UCSD-AML1 (cell line): ENCODE measurements at regions not wholly inside any gene's neighbourhood (a gene's known extent, or its start where the extent isn't known, plus 50 kb on each side); places are given as distances from the start of the nearest gene placed in this dataset.

Experiments used
- DNase-seq: peaks from one replicate; lab custom pipeline; 2025; ENCODE audit not compliant: unreplicated experiment; lab: John Stamatoyannopoulos, UW

GRCh38 chr6:14676977-14677781 lies 559.6 kb downstream of the CD83 start:
- DNase-seq, result no peak

GRCh38 chr6:14681699-14682487 lies 564.0 kb upstream of the JARID2 start:
- DNase-seq, result no peak

DNA sequence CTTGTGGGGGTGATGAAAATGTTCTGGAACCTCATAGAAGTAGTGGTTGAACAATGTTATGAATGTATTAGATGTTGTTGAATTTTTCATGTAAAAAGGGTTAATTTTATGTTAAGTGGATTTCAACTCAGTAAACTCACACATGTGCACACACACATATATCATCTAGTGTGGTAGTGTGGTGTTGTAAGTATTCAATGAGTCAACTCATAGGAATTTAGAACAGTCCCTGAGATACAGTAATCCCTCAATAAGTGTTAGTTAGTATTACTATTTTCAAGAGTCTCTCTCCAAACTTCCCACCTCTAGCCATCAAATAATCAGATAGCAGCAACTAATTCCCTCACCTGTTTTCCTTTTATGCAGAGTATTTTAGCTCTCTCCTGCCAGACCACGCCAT lies 563.1 kb upstream of the JARID2 start:
- no peak for DNase-seq

GRCh38 chr6:14689639-14690038 lies 556.2 kb upstream of the JARID2 start:
- DNase-seq, result no peak

DNA sequence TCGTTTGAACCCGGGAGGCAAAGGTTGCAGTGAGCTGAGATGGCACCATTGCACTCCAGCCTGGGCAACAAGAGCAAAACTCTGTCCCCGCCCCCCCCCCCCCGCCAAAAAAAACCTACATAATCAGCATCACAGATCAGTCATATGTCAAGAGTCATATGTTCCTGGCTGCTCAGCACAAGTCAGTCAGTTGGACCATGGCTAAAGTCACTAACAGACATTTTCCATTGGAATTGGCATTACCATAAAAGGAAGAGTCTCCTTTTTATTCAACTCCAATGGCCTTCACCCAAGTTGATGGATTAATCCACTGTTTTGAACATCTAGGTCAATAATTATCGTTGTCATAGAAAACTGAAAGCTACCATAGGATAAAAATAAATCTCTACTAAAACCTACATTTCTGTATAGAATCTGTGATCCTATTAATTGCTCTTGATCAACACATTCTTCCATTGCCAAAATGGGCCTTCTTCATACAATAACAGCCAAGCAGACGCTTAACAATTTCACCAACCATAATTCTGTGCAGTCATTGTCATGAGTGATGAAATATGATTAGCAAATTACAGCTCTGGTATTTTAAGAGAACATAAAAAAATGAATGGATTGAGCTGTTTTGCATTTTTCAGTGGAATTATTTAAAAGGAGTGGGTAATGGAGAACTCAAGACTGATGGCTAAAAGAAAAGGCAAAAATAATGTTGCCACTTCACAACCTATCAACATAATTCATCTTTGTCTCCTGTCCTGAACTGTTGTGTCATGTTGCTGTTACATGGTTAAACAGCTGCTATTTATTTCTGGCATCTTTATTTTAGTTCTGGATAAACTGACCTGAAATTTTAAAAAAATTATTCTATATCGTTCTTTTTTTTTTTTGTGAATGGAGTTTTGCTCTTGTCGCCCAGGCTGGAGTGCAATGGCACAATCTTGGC lies 555.5 kb upstream of the JARID2 start:
- no peak for DNase-seq

- no peak for DNase-seq
These were observed 553.7 kb upstream of the JARID2 start for GRCh38 chr6:14692208-14692607.

DNA sequence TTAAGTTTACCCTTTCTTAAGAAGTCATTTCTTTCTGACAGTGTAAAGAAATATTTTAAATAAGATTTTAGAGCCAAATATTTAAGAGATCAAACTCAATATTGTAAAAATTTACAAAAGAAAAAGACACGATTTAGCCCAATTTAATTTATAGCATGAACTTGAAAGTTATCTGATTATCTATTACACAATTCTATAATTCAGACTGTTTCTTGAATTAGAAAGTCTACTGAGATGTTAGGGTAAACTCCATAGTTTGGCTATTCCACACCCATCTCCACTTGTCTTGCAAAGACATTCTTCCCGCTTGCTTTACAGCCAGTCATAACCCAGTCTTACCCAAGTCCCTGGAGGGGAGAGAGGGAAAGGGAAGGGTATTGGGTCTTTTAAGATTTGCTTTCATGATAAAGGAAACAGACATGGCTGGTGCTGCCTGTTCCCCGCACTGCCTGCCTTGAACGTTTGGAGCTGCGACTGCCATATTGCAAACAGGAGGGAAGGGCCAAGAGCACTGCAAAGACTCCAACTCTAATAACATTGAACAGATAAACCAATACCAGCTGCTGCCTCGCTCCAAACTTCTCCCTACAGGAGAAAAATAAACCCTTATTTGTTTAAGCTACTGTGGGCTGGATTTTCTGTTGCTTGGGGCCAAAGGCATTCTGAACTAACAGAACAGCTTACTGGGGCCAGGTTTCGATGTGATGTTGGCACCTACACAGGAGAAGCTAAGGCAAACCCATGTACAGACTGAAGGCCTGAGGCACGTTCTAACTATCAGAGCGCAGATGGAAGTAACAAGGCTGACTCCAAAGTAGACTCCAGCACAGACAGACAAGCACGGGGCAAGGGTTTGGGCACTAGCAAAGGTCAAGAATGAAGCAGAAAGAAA lies 552.3 kb upstream of the JARID2 start:
- no peak for DNase-seq

- no peak for DNase-seq
These were observed 551.6 kb upstream of the JARID2 start for GRCh38 chr6:14694308-14694707.

- DNase-seq, result no peak
These were observed 550.3 kb upstream of the JARID2 start for GRCh38 chr6:14695579-14695978.

GRCh38 chr6:14696367-14696766 lies 549.5 kb upstream of the JARID2 start:
- no peak for DNase-seq

DNA sequence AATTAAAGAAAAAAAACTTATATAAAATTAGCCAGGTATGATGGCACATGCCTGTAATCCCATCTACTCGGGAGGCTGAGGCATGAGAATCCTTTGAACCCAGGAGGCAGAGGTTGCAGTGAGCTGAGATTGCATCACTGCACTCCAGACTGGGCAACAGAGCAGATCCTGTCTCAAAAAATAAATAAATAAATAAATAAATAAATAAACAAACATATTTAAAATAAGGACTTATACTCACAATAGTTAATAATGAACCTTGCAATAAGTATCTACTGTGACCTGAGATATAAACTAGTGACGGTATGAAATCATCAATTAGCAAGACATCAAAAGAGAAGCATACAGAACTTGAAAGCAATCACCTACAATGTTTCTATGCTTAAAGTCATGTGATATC lies 548.4 kb upstream of the JARID2 start:
- no peak for DNase-seq

GRCh38 chr6:14699803-14700601 lies 545.9 kb upstream of the JARID2 start:
- no peak for DNase-seq

GRCh38 chr6:14701946-14702345 lies 543.9 kb upstream of the JARID2 start:
- DNase-seq, result no peak

DNA sequence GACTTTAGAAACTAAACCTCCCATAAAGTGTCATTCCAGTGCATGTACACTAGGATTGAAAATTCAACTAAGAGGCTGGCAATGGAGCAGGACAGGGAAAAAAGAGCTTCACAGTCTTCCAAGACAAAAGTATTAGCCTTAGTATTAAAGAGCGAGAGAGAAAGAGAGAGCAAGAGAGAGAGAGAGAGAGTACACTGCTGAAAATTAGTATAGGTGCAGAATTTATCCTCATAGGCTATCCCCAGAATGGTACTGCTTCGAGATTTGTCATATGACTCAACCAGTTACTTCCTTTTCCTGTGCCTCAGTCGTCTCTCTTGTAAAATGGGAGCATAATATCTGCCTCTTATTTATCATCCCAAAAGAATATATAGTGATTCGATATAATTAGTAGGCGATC lies 543.2 kb upstream of the JARID2 start:
- DNase-seq, result no peak

- DNase-seq, result no peak
These were observed 542.3 kb upstream of the JARID2 start for GRCh38 chr6:14703586-14703985.

- no peak for DNase-seq
These were observed 541.2 kb upstream of the JARID2 start for GRCh38 chr6:14704383-14705271.

DNA sequence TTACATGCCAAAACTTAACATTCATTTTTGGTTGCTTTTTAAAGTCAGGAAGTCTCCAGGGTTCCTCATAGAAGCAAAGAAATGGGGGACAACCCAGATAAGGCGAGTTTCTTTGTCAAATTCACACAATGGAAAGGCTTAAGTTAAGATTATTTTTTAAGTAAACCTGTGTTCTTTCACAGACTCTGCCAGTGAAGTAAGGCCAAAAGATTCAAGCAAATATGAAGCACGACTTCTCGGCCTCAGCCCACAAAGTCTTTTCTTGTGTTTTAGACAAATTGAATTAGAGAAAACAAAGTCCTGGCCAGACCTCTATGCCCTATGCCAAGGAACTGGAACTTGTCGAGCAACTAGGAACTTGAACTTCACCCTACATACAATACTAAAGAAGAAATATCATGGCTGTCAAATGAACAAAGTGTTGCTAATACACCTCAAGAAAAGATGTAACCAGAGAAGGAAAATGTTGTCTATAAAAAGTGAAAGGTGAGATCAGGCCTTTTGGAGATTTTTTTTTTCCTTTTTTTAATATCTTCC lies 540.0 kb upstream of the JARID2 start:
- DNase-seq, result no peak

- DNase-seq, result peak; percentile 42
These were observed 539.4 kb upstream of the JARID2 start for GRCh38 chr6:14706378-14706929.
